HG02610 (cell line): ENCODE measurements at regions not wholly inside any gene's neighbourhood (a gene's known extent, or its start where the extent isn't known, plus 50 kb on each side); places are given as distances from the start of the nearest gene placed in this dataset.

Experiments used
- ATAC-seq: cut with Tn5 transposase; IDR thresholded peaks from one replicate; pipeline ENCODE4 v1.9.1; 2021; ENCODE audit warnings: mild to moderate bottlenecking, moderate library complexity; ENCODE audit not compliant: unreplicated experiment

DNA sequence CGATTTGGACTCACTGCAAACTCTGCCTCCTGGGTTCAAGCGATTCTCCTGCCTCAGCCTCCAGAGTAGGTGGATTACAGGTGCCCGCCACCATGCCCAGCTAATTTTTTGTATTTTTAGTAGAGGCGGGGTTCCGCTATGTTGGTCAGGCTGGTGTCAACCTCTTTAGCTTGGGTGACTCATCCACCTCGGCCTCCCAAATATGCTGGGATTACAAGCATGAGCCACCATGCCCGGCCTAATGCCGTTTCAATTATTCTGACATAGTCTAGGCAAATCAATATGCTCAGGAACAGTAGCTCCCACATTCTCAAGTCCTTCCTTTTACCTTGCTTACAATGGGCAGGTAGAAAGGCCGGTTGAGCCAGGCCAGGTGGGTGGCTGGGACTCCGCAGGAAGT lies 82.0 kb upstream of the EEA1 start:
- no peak for ATAC-seq

DNA sequence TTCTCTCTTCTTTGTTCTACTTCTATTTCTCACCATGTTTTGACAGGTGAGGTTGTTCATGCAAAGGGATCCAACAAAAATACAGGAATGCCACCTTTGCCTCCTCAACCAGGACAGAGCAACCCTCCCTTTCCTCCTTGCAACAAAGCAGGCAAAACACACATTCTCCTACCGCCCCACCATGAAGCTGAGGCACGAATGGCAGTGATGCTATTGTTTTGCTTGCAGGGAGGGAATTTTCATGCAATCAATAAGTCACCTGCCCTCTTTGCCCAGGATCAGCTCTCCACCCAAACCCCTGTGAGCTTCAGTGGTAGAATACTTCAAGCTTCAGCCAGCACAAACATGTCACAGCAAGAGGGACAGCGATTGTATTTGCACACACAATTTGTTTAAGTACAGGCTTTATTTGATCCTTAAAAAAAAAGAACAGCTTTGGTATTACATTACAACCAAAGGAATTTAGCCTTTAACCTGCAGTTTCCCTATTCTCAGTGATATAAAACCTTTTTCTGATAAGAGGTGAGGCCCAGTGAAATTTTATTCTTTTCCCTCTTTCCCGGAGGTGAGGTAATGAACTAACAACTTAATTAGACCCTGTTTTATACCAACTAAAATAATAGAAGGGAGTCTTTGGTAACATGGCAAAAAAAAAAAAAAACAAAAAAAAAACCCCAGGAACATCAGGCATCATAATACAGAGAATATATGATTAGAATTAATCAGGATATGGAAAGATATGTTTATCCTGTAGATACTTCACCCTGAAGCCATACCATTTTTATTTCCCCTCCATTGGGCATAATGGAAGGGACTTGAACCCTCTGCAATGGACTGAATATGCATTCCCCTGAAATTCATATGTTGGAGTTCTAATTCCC lies 87.0 kb upstream of the EEA1 start:
- ATAC-seq = no peak

DNA sequence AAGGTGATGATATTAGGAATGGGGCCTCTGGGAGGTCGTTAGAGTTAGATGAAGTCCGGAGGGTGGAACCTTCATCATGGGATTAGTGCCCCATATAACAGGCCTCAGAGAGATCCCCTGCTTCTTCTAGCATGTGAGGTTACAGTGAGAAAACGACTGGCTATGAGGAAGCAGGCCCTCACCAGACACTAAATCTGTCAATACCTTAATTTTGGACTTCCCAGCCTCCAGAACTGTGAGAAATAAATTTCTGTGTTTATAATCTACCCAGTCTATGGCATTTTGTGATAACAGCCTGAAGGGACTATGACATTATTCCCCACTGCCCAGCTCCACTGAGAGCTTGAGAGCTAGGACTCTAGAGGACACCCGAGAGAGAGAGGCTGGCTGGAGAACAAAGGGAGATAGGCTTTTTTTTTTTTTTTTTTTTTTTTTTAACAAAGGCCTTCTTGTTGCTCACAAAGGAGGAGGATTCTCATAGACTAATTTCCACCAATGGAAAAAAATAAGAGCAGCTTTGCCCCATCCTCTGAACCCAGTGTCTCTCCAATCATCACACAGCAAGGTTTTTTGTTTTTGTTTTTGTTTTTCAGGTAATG lies 87.8 kb upstream of the EEA1 start:
- ATAC-seq = no peak

DNA sequence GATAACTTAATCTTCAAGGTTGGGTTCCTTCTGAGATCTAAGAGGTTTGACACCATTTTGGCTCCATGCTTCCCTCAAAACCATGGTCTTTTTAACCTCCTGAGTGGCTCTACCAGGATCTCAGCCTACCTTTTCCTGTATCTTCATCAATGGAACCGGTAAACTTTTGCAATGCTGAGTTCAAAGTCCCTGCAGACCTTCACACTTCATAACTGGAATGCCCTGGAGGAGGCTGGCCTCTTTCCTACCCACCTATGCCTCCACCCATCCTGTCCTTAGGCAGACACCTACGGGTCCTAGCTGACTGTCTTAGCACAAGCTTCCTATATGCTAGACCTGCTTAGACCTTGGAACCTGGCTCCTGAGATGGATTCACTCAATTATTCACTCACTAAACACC lies 89.5 kb upstream of the EEA1 start:
- ATAC-seq = no peak

DNA sequence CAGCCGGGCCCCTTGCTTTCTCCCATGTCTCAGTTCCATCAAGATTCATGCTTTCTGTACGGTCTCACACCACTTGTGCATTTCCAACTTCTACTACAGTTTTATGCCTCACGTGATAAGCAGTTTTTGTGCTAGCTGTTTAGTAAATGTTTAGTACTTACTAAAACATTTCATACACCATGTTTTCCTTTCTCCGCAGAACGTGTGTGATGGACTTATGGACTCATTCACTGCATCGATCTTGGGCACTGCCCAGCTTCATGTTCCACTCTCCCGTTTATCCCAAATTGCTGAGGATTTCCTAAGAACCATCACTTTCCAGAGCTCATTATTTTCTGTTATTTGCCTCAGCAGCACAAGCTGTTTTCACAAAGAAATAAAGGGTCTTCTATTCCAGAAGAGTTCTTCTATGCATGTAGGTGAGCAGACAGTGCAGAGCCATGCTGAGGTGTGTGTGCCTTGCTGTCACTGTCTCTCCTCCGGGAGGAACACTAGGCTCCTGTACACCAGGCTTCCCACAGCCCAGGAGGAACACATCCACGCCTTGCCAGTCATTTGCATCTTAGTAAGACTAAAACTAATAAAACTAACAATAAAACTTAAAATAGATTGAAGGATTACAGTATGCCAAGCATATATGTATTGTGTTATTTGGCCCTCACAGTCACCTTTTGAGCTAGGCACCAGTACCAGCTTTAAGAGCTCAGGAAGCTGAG lies 90.3 kb upstream of the EEA1 start:
- ATAC-seq = no peak

DNA sequence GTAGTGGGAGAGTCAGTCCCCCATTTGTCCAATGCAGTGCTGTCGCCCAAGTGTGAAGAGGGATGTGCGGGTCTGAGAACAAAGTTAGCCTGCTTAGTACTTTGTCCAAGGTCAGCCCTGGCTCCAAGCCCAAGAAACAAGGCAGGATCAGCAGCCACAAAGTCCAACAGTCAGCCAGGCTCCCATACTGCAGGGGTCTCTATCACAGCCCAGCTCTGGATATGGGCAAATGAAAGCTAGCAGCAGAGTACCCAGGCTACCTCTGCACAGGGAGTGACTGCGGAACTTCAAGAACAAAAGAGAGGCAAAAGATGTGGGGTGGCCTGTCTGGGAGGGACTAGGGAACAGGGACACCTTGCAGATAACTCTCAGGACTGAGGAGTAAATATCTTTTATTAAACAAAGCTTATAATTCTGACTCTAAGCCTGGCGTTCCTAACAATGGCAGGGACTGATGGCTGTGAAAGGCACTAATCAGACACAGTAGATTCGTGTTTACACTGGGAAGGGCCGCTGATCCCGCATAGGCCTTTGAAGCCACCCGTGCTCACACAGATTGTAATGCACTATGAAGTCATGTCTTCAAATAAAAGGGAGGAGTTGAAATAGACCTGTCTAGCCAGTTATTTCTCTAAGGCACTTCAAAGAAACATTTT lies 91.0 kb upstream of the EEA1 start:
- no peak for ATAC-seq

DNA sequence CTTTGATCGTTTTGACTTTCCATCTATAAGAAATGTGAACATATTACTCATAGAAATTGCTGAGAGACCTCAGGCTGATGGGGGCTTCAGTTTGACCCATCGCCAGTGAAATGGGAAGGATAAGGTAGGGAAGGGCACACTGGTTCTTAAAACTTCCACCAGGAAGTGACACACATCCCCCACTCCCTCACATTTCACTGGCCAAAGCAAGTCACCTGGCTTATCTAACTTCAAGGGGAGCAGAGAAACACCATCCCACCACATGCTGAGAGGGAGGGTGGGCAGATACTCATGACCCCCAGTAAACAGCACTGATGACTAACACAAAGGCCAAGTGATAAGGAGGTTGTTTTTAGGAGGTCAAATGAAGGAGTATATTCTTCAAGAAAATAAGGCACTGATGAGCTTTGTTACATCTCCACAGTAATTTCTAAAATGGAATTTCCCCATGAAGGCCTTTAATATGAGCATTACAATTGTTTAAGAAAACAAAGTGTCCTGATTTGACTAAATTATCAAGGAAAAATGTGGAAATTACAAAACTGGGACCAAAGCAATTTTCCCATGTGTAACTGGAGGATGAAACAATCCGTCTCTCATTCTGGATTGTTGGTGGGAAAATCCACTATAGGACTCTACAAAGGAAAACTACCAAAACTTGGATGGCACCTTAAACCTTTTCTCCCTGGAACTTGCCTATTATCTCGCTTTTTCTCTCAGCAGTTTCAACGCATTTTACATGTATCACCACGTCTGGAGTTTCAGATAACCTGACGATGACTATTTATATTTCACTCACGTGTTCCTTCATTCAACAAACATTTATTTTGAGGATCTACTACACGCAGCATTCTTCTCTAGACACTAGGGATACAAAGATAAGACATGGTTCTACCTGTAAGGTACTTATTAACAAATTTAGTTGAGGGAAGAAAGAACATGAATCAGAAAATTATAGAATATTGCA lies 91.8 kb upstream of the EEA1 start:
- ATAC-seq = no peak

DNA sequence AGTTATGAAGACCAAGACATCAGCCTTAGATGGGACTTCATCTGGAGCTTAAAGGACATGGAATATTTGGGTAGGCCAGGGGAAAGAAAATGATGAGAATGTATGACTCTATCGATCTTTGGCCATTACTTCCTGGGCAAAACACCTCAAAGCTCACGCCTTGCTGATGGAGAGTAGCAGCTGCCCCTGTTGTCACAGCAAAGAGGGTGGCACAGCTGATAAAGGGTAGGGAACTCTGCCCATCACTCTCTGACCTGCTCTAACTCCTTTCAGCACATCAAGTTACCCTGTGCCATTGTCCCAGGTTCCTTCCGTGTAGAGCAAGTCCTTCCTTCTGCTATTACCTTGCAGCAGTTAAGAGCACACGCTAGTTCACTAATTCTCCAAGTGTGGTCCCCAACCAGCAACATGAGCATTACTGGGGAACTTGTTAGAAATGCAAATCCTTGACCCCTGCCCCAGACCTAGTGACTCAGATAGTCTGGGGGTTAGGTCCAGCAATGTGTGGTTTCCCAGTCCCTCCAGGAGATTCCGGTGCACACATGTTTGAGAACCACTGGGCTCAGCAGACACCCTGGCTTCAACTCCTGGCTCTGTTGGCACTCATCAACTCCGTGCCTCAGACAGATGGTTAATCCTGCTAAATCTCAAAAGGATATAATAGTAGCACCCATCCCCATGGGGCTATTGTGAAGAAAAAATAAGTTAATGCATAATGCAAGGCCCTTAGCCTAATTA lies 93.7 kb upstream of the EEA1 start:
- ATAC-seq = no peak

DNA sequence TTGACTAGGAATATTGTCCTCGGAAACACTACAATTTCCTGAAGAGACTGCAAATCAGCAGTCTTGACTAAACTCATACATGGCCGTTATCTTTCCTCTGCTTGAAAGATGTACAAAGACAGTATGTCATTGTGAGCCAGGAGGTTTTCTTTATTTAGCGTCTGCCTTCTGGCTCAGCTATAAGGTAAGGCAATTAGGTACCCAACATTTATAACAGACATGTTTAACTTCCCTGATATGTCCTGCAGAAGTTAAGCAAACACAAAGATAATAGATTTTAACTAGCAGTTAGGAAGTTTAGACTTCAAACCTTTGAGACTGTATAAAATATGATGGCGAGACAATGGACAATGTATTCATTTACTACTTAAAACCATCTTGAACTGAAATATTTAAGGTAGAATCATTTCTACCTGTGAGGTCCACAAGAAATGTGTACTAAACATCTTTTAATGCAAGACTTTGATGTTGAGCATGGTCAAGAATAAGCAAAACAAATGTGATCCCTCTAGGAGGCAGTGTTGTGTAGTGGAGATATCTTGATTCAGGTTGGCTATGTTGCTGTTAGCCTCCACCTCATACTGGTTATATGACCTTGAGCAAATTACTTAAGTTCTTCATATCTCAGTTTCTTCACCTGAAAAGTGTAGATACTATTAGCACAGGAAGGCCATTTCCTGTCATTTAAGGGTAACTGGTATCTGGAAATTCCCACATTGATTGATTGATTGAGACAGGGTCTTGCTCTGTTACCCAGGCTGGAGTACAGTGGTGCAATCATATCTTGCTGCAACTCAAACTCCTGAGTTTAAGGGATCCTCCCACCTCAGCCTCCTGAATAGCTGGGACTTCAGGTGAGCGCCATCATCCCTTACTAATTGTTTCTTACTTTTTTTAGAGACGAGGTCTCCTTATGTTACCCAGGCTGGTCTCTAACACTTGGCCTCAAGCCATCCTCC lies 96.3 kb upstream of the EEA1 start:
- ATAC-seq = no peak

DNA sequence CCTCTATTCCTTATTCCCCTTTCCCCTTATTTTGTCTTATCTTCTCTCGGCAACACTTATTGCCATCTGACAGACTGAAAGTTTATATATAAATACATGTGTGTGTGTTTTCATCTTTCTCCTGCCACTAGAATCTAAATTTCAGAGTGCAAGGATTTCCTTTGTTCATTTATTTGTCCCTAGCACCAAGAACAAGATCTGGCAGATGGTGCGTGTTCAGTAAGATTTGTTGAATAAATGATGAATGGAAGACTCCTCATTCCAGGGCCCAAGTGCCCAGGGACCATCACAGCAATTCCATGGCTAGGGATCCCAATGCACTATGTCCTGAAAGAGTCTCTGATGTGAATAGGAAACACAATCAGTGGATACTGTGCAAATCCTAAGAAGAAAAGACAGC lies 97.9 kb upstream of the EEA1 start:
- no peak for ATAC-seq

DNA sequence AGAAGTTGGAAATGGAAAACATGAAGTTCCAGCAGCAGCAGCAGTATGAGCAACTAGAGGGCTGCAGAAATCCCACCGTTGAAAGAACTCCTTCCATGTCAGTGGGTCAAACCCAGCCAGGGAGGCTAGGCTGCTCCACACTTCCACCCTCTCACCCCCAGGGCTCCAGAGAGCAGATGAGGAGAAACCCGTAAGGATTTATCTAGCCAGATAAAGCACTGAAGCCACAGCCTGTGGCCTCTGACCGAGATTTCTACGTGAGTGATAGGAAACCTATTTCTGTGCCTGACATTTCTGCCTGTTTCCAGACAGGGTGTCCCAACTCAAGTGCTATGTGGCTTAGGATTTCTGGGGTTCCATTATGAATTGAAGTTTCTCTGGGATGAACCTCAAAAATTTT lies 100.0 kb upstream of the EEA1 start:
- no peak for ATAC-seq

DNA sequence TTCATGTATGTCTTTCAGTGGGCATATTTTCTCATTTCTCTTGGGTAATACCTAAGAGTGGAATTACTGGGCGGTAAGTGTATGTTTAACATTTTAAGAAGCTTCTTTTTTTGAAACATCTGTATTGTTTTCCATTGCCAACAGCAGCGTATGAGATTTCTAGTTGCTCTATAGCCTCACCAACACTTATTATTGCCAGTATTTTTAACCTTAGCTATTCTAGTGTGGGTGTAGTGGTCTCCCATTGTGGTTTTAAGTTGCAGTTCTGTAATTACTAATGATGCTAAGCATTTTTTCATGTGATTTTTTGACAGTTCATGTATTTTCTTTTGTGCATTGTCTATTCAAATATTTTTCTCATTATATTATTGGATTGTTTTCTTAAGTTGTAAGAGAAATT lies 101.9 kb upstream of the EEA1 start:
- no peak for ATAC-seq

DNA sequence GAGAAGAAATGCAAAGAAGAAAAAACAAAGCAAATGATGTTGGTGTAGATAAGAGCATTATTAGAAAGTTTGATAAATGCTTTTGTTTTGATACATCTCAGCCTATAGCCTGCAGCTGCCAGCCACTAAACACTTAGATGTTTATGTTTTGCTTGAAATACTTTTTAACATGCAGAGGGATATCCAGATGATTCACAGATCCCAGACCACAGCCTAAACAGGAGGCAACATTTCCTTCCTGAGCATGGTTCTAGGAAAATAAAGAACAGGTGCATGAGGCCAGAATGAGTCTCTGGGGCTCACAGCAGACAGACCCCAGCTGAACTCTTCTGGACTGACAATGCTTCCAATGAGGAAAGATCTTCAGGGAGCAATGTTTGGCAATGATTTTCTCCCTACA lies 103.7 kb upstream of the EEA1 start:
- ATAC-seq = no peak

DNA sequence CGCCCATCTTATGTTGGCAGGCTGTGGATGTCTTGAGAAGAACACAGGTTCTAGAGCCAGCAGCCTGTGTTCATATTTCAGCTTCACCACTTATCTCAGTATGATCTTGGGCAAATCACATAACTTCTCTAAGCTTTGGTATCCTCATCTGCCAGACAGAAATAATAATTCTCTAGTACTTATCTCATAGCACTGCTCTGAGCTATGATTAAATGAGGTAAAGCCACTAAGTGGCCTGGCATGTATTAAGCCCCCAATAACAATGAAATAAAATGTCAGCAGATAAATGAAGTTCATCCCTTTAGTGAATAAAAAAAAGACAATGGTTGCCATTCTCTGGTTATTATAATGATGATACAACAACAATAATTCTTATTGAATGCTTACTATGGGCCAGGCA lies 104.9 kb upstream of the EEA1 start:
- no peak for ATAC-seq

DNA sequence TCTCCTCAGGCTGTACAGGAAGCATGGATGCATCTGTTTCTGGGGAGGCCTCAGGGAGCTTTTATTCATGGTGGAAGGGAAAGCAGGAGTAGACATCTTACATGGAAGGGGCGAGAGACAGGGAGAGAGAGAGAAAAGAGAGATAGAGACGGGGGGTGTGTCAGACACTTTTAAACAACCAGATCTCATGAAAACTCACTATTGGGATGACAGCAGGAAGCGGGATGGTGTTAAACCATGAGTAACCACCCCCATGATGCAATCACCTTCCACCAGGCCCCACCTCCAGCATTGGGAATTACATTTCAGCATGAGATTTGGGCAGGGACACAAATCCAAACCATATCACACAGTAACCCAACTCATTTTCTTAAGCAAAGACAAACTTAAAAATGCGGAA lies 110.0 kb upstream of the EEA1 start:
- ATAC-seq = no peak

DNA sequence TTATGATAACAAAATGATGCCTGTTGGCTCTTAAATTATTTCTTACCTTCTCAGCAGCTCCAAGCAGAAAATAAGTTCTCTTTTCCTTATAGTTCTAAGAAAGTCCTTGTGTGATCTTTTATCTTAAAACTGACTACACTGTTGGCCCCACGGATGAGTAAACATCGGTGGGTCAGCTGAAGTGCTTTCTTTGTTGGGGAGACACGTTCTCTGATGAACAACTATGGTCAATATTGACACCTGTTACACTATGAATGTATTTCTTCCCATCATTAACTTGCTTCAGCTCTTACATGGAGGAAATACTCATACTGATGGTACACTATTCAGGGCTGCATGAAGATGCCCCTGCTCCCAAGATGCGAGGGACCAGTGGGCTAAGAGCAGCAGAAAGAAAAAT lies 110.8 kb upstream of the EEA1 start:
- ATAC-seq = no peak

DNA sequence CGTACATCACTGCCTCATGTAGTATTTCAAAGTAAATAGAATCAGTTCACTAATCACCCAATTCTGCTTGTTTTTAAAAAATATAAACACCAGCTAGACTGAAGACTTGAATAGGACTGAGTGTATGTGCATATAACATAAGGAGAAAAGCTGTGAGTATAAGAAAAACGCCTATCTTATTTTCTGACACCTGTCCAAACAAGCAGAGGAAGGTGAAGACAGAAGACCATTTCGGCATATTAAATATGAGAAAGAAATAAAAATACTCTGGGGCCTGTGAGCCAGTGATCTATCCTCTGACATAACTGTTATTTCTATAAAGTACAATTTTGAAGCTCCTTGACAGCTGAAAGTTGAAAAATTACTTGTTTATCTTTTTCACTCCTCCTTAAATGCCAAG lies 111.3 kb upstream of the EEA1 start:
- ATAC-seq = no peak

DNA sequence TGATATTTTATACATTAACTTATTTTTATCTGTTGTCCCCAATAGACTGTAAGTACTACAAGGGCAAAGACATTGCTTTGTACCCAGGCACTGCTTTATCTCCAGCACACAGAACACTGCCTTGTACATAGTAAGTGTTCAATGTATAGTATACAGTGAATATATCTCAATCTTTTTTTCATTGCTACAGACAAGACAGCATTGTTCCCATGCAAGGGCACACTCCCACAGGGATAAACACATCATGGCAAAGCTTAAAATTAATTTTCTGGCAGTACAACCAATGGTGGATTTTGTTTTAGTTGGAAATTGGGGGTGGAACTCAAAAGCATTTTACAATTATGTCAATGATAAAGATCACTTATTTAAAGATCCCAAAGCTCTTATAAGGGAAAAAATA lies 112.3 kb upstream of the EEA1 start:
- no peak for ATAC-seq

DNA sequence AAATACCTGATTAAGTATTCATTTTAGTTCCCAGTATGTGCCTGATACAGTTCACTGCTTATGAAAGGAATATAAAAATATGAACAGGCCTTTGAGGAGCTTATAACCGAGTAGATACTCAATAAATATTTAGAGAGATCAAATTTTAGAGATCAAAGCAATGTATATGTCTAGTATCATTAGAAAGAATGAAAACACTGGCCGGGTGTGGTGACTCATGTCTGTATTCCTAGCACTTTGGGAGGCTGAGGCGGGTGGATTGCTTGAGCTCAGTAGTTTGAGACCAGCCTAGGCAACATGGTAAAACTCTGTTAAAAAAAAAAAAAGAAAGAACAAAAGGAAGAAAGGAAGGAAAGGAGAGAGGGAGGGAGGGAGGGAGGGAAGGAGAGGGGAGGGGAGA lies 113.2 kb upstream of the EEA1 start:
- no peak for ATAC-seq
